Large intestine (tissue), 3 donors: ENCODE measurements at regions not wholly inside any gene's neighbourhood (a gene's known extent, or its start where the extent isn't known, plus 50 kb on each side); places are given as distances from the start of the nearest gene placed in this dataset.
A peak's percentile ranks its signal among the peaks of the same experiment; 100 is the strongest.

ENCODE experiments used
- DNase-seq, 2 donors: peaks; one replicate each; pipeline versions ENCODE4 v3.0.0 to v3.0.0-alpha.2; 2013
- H3K27ac ChIP-seq: one replicate; pipeline ENCODE4 v1.5.1; 2013; ENCODE audit warnings: low read length
- H3K27me3 ChIP-seq: 2 replicates; pipeline ENCODE4 v1.6.1; 2013; ENCODE audit warnings: low read length; ENCODE audit not compliant: control insufficient read depth, insufficient read depth
- H3K36me3 ChIP-seq: 2 replicates; pipeline ENCODE4 v1.6.1; 2013; ENCODE audit warnings: low read length; ENCODE audit not compliant: control insufficient read depth, insufficient read depth
- H3K4me1 ChIP-seq: one replicate; pipeline ENCODE4 v1.6.1; 2013; ENCODE audit warnings: low read length; ENCODE audit not compliant: control insufficient read depth, insufficient read depth
- H3K4me3 ChIP-seq: one replicate; pipeline ENCODE4 v1.5.1; 2013; ENCODE audit warnings: low read length
- H3K9me3 ChIP-seq: one replicate; pipeline ENCODE4 v1.6.1; 2013; ENCODE audit warnings: mild to moderate bottlenecking, low read depth, low read length, moderate library complexity; ENCODE audit not compliant: control insufficient read depth
- WGBS: methylation state at CpG from one replicate; pipeline ENCODE4 v1.1.5; 2013; ENCODE audit warnings: low lambda C conversion rate; ENCODE audit not compliant: insufficient coverage; 5-methylcytosine and 5-hydroxymethylcytosine counted together

DNA sequence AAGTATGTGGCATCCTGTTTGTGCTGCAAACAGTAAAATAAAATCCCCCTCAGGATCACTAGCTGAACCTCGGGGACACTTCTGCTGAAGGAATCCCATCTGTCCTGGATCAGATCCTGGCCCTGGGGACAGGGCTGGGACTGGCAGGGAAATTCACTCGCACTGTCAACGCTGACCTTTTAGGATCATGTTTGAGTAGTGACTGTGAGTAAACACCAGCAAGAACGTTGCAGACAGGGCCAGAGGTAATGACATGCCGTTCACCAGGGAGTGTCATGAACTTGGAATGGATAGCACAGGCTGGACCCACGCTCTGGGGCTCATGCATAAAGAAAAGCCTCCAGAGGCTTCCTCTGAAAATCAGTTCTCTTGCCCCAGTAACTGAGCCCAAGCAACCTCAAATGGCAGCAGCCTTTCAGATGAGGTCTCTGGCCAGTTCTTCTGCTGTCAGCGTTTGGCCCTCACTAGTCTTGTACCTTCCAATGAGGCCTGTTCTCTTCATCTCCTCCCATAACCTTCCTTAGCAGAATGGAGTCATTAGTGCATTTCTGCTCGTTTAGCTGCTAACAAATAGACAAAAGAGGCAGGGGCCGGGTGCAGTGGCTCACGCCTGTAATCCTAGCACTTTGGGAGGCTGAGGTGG lies 51.0 kb upstream of the BARX2 start:
- peak in 1 of 2 donors; percentile 50 for DNase-seq
- peak overlapping the region; percentile 24 for H3K27ac ChIP-seq
- no CpG with 5 or more reads among the region's 10 CpGs for WGBS

DNA sequence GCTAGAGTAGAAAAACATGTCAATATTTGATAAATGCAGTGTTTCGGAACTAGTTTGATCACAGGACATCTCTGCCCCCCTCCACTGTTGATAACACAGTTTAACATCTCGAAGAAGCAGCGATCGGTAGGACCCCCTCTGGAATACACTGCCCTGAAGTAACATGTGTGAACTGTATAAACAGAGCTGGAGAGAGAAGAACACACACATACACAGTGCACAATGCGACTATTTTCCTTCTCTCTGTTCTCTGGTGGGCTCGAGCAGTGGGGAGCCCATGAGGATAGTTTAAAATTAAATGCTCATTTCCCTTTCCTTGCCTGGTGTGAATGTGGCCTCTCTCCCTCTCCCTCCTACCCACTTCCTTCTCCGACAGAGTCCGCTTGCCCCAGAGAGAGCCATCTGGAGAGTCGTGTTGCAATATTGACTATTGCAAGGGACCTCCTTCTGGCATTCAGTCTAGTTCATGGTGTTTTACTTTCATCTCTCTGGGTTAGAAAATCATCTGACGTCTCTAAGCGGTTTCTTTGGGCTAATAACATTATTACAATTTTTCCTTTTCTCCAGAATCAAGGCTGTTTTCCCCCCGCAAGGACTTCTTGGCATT lies 51.6 kb upstream of the BARX2 start:
- peak overlapping the region; percentile 24 for H3K27ac ChIP-seq
- H3K4me1 ChIP-seq, result peaks cover 12% of the 10 kb centered on the region
- H3K9me3 ChIP-seq, result no peaks in the 10 kb centered on the region
- H3K36me3 ChIP-seq, result no peaks in the 10 kb centered on the region
- no peak overlapping the region for H3K4me3 ChIP-seq
- peak in 1 of 2 donors; percentile 63 for DNase-seq
- H3K27me3 ChIP-seq, result no peaks in the 10 kb centered on the region
- 0% methylated on average over 1 of the region's 12 CpGs for WGBS

More for the DNA sequence above, 51.0 kb upstream of the BARX2 start:
- no peak overlapping the region for H3K4me3 ChIP-seq
- no peaks in the 10 kb centered on the region for H3K9me3 ChIP-seq
- no peaks in the 10 kb centered on the region for H3K27me3 ChIP-seq
- no peaks in the 10 kb centered on the region for H3K36me3 ChIP-seq
- H3K4me1 ChIP-seq, result peaks cover 12% of the 10 kb centered on the region

DNA sequence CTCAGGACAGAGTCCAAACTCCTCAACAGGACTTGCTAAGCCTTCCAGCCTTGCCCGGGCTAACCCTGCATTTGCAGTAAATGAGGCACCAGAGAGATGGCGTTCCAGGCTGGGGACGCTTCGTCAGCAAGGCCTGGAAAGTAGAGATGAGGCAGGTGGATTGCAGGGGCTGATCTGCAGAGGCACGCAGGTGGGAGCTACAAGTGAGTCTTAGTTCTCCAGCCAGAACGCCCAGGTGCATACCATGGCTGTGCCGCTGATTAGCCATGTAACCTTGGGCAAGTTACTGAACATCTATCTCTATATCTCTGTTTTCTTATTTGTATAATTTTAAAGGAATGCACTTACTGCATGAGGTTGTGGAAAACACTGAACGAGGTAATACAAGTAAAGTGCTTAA lies 52.7 kb upstream of the BARX2 start:
- Histone ChIP-seq H3K27ac (no peak overlapping the region), H3K27me3 (no peaks in the 10 kb centered on the region), H3K4me3 (no peak overlapping the region), H3K9me3 (no peaks in the 10 kb centered on the region), H3K4me1 (peaks cover 12% of the 10 kb centered on the region), H3K36me3 (no peaks in the 10 kb centered on the region)
- DNase-seq, result no peak
- WGBS, result 73% methylated on average over 2 of the region's 8 CpGs

DNA sequence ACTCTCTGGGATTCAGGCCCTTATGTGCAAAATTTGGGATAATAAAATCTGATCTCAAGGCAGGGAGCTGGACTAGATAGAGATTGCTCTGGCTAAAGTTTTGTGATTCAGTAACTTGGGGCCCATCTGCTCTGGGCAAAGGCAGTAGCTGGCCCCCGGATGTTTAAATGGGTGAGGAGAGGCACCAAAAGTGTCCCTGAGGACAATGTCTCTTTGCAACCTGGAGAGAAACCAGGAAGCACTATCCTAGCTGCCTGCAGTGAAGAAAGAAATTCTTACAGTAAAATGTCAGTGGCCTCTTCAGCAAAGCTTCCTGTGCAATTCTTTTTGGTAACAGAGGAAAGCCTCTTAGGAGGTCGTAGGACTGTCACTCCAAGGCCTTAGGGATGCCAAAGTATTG lies 54.6 kb upstream of the BARX2 start:
- Histone ChIP-seq H3K27me3 (no peaks in the 10 kb centered on the region), H3K27ac (no peak overlapping the region), H3K4me1 (peaks cover 16% of the 10 kb centered on the region), H3K4me3 (no peak overlapping the region), H3K9me3 (no peaks in the 10 kb centered on the region), H3K36me3 (no peaks in the 10 kb centered on the region)
- WGBS, result no CpG with 5 or more reads among the region's 2 CpGs
- DNase-seq, result no peak

DNA sequence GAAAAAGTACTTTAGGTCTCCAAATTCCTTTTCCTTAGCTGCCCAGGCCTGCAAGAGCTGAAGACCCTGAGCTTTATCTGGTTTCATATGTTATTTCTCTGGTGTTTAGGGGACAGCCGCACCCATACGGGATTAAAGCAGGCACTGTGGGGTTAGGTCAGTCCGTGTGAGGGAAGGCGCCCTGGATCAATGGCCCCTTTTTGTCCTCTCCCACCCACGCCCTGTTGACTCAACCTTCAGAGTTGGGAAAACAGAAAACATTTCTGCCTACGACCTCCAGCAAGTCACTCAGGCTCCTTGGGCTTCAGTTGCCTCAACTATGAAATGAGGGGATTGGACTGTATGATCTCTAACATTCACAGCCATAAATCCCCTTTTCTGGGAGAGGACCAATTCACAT lies 55.2 kb upstream of the BARX2 start:
- H3K27me3 ChIP-seq, result no peaks in the 10 kb centered on the region
- 20% methylated on average over 1 of the region's 6 CpGs for WGBS
- no peak overlapping the region for H3K27ac ChIP-seq
- no peak overlapping the region for H3K4me3 ChIP-seq
- H3K9me3 ChIP-seq, result no peaks in the 10 kb centered on the region
- H3K36me3 ChIP-seq, result no peaks in the 10 kb centered on the region
- peaks cover 21% of the 10 kb centered on the region for H3K4me1 ChIP-seq
- DNase-seq, result no peak

DNA sequence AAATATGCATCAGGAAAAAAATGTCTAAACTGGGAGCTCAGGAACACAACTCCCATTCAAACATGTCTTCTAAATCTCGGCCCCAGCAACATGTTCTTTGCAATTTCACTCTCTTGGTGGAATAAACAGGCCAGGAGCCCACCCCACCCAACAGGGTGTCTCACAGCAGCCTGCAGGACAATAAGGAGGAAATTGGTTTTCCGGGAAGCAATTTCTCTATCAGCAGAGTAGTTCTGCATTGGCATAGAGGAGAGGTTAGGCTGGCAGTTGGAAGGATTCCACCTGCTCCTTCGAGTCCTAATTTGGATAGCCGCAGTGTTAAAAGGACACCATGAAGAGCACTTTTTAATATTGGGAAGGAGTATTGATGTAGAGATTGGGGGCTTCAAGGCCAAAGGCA lies 55.9 kb upstream of the BARX2 start:
- no CpG with 5 or more reads among the region's 4 CpGs for WGBS
- Histone ChIP-seq H3K36me3 (no peaks in the 10 kb centered on the region), H3K9me3 (no peaks in the 10 kb centered on the region), H3K4me1 (peaks cover 23% of the 10 kb centered on the region), H3K4me3 (no peak overlapping the region), H3K27me3 (no peaks in the 10 kb centered on the region), H3K27ac (no peak overlapping the region)
- no peak for DNase-seq

DNA sequence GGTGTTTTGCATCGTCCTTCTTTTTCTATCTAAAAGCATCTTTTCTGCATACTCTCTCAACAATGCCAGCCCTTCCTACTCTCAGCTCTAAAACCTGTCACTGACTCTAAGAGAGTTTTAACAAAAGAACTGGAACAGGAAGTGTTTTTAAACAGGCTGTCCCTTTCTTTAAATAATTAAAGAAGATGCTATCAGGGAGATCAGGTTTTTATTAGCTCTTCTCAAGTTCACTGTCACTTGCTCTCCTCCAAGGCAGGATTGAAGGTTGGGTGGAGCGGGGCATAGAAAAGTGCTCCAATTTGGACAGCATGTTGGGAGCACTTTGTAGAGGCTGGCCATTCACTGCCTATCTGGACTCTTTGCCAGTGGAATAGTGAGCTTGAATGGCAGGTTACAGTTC lies 56.4 kb upstream of the BARX2 start:
- no peak for DNase-seq
- H3K4me1 ChIP-seq, result peaks cover 18% of the 10 kb centered on the region
- H3K4me3 ChIP-seq, result no peak overlapping the region
- H3K27me3 ChIP-seq, result no peaks in the 10 kb centered on the region
- H3K27ac ChIP-seq, result no peak overlapping the region
- no peaks in the 10 kb centered on the region for H3K9me3 ChIP-seq
- no peaks in the 10 kb centered on the region for H3K36me3 ChIP-seq
- no CpG with 5 or more reads among the region's 2 CpGs for WGBS

DNA sequence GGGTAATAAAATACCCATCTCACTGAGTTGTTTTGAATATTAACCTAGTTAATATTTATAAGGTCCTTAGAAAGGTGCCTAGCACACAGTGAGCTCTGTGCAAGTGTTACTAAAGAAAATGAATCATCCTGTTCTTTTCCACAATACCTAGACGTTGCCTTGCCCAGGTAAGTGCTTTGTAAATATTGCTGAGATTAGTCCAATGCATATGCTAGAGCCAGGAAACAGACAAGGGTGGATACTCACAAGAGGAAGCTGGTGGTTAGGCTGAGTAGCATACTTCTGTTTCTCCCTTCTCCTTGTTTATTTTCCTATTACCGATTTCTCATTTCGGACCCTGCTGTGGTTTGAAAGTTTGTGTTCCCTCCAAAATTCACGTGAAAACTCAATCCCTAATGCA lies 58.1 kb upstream of the BARX2 start:
- Histone ChIP-seq H3K4me3 (no peak overlapping the region), H3K9me3 (no peaks in the 10 kb centered on the region), H3K36me3 (no peaks in the 10 kb centered on the region), H3K27ac (no peak overlapping the region), H3K4me1 (peaks cover 18% of the 10 kb centered on the region), H3K27me3 (no peaks in the 10 kb centered on the region)
- DNase-seq, result peak in 1 of 2 donors; percentile 60
- WGBS, result no CpG with 5 or more reads among the region's 4 CpGs

DNA sequence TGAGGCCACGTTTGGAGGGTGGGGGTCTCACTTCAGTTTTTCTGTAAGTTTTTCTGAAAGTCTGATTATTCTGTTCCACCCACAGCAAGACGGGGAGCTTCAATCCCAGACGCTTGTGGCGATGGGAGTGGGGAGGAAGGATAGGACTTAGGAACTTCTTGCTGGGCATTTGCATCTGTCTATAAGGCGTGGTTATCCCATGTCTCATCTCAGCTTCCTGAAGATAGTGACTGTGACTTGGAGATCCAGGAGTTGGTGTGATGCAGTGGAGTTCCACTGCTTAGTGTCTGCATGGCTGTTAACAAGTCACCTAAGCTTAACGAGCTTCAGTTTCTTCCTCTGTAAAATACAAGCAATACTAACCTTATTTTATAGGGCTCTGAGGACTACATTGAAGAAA lies 58.9 kb upstream of the BARX2 start:
- Histone ChIP-seq H3K4me1 (peaks cover 18% of the 10 kb centered on the region), H3K9me3 (no peaks in the 10 kb centered on the region), H3K27ac (no peak overlapping the region), H3K4me3 (no peak overlapping the region), H3K36me3 (no peaks in the 10 kb centered on the region), H3K27me3 (no peaks in the 10 kb centered on the region)
- DNase-seq, result no peak
- no CpG with 5 or more reads among the region's 6 CpGs for WGBS

DNA sequence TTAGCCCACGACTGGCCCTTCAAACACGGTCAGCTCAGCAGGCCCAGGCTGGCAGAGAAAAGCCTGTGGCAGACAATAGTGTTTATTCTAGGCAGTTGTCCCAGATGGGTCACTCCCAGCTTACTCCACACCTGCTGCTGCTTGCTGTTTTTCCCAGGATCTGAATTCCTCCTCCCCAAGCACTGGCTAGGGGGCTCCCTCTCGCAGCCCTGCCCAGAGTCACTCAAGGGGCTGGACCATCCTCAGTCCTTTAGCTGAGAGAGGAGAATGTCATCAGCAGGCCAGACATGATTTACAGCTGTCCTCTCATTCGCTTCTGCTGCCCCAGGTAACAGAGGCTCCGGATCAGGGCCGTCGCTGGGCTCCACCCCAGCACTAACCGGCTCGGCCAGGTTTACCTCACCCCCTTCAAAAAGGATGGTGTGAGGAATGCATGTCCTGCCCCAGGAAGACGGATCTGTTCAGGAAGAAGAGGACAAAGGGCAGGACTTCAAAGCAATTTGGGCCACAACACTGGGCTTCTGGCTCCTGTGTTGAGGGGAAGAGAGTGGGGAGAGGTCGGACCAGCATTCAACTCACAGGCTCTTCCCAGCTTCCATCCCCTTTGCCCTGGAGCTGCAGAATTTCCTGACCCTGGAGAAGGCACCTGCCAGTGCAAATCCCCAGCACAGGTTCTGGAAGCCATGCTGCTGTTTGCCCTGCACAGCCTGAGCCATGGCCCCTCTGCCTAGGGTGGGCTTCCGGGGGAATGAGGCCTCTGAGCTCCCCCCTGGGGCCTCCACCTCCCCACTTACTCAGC lies 59.7 kb upstream of the BARX2 start:
- peak overlapping the region; percentile 13 for H3K27ac ChIP-seq

More for the DNA sequence above, 59.7 kb upstream of the BARX2 start:
- no peaks in the 10 kb centered on the region for H3K27me3 ChIP-seq
- H3K36me3 ChIP-seq, result no peaks in the 10 kb centered on the region
- H3K4me1 ChIP-seq, result peaks cover 16% of the 10 kb centered on the region
- no peaks in the 10 kb centered on the region for H3K9me3 ChIP-seq
- no peak overlapping the region for H3K4me3 ChIP-seq
- DNase-seq, result peak in 1 of 2 donors; percentile 52
- no CpG with 5 or more reads among the region's 12 CpGs for WGBS
